K562 (cell line): ENCODE measurements at regions not wholly inside any gene's neighbourhood (a gene's known extent, or its start where the extent isn't known, plus 50 kb on each side); places are given as distances from the start of the nearest gene placed in this dataset.

ENCODE experiments used
- ATAC-seq: fragments of 200-7000 bp; cut with Tn5 transposase; 3 replicates; pipeline ENCODE4 v1.9.1; 2020; ENCODE audit warnings: moderate library complexity
- BruUV-seq: library from RNA; stranded (reverse); fragments of 400-500 nt; replicated peaks from 2 replicates; lab custom pipeline; 2021; lab: Mats Ljungman, UMichigan
- CTCF ChIA-PET: fragments of 300-600 bp; formaldehyde crosslinking; extraction: SDS; loops from one replicate; lab custom pipeline; 2021; ENCODE audit warnings: low intra/inter-chr PET ratio; lab: Yijun Ruan, JAX
- POLR2A ChIA-PET: fragments of 300-600, 350-650 bp; sonication (Branson Sonifier 250); formaldehyde crosslinking; extraction: SDS; loops from one replicate; lab custom pipeline; 2021; ENCODE audit warnings: antibody characterized with exemption, inconsistent platforms; lab: Yijun Ruan, JAX
- DNase-seq, 4 experiments: peaks; one replicate each; pipeline versions ENCODE4 v3.0.0 to v3.0.0-alpha.2; 2011 to 2018; ENCODE audit warnings: low spot score in 3 of 4, mixed read lengths in 3 of 4; ENCODE audit errors: extremely low read depth in 1 of 4
- FAIRE-seq: peaks from 2 replicates; lab custom pipeline; 2011; peaks lifted over from hg19 to GRCh38; lab: Jason Lieb, UNC
- H2AFZ ChIP-seq: 2 replicates; pipeline ENCODE4 v1.6.0; 2011; ENCODE audit warnings: low read depth, low read length, control low read depth, inconsistent platforms
- H3K27ac ChIP-seq: fragments of 200-600 bp; 3 replicates; pipeline ENCODE4 v1.8.0; 2011; ENCODE audit warnings: low read depth, mild to moderate bottlenecking, control low read depth, inconsistent platforms, low read length, moderate library complexity, mixed read lengths; ENCODE audit errors: extremely low read depth
- H3K27me3 ChIP-seq, 2 experiments: fragments of 300-600 bp in 1 of 2; 2 replicates in 1 of 2; 3 replicates in 1 of 2; pipeline versions ENCODE4 v1.6.0 to v1.8.0; 2011; ENCODE audit warnings: inconsistent platforms in 2 of 2, low read length in 2 of 2, mild to moderate bottlenecking in 1 of 2, mixed read lengths in 1 of 2, moderate library complexity in 1 of 2; ENCODE audit not compliant: control insufficient read depth in 2 of 2, insufficient read depth in 2 of 2
- H3K36me3 ChIP-seq: fragments of 300-600 bp; 3 replicates; pipeline ENCODE4 v1.8.0; 2011; ENCODE audit warnings: mild to moderate bottlenecking, low read length, inconsistent platforms; ENCODE audit not compliant: control insufficient read depth, insufficient read depth
- H3K4me1 ChIP-seq, 2 experiments: fragments of 200-600 bp in 1 of 2; replicated peaks in 1 of 2; 2 replicates in 1 of 2; 3 replicates in 1 of 2; pipeline versions ENCODE4 v1.5.1 to v1.8.0; 2011; ENCODE audit warnings: inconsistent platforms in 2 of 2, low read length in 2 of 2, mild to moderate bottlenecking in 1 of 2, mixed read lengths in 1 of 2, moderate library complexity in 1 of 2; ENCODE audit not compliant: control insufficient read depth in 2 of 2, insufficient read depth in 2 of 2
- H3K4me2 ChIP-seq: 2 replicates; pipeline ENCODE4 v1.6.1; 2011; ENCODE audit warnings: low read length, control low read depth, inconsistent platforms, mixed read lengths; ENCODE audit not compliant: insufficient read depth
- H3K4me3 ChIP-seq: fragments of 200-600 bp; sonication (generic), shearing (Covaris generic); 2 replicates; pipeline ENCODE4 v1.5.1; 2016; ENCODE audit warnings: control low read depth, inconsistent platforms
- H3K79me2 ChIP-seq: fragments of 200-600 bp; 3 replicates; pipeline ENCODE4 v1.8.0; 2011; ENCODE audit warnings: low read length, inconsistent platforms; ENCODE audit not compliant: control insufficient read depth, insufficient read depth
- H3K9ac ChIP-seq, 2 experiments: 2 replicates each; pipeline versions ENCODE4 v1.6.0 to v1.6.1; 2011; ENCODE audit warnings: low read depth in 2 of 2, low read length in 2 of 2, control low read depth in 1 of 2, inconsistent platforms in 1 of 2, mild to moderate bottlenecking in 1 of 2, mixed read lengths in 1 of 2; ENCODE audit not compliant: insufficient read depth in 1 of 2
- H3K9me1 ChIP-seq: one replicate; pipeline ENCODE4 v1.6.0; 2011; ENCODE audit warnings: inconsistent platforms, mild to moderate bottlenecking, low read length, moderate library complexity; ENCODE audit not compliant: control insufficient read depth, insufficient read depth
- H3K9me3 ChIP-seq: replicated peaks from 2 replicates; pipeline ENCODE4 v1.5.1; 2011; ENCODE audit warnings: low read depth, low read length, inconsistent platforms; ENCODE audit not compliant: control insufficient read depth, insufficient read depth
- H4K20me1 ChIP-seq: replicated peaks from 2 replicates; pipeline ENCODE4 v1.6.1; 2011; ENCODE audit warnings: low read length, inconsistent platforms, mixed read lengths; ENCODE audit not compliant: control insufficient read depth, insufficient read depth
- C11orf30 ChIP-seq: fragments of 450-650 bp; IDR thresholded peaks from 2 replicates; pipeline ENCODE4 v1.6.1; 2016; ENCODE audit warnings: low read depth, mild to moderate bottlenecking
- CEBPG ChIP-seq, 3 experiments: fragments of 200-800 bp in 1 of 3; sonication (Bioruptor generic) in 1 of 3; sonication (generic) in 1 of 3; formaldehyde crosslinking in 1 of 3; IDR thresholded peaks in 2 of 3; conservative IDR thresholded peaks in 1 of 3; 2 replicates each; pipeline versions ENCODE4 v1.6.1 to v1.8.0; 2016 to 2022; ENCODE audit warnings: missing compliant biosample characterization in 2 of 3, missing genetic modification characterization in 2 of 3, mild to moderate bottlenecking in 1 of 3, missing genetic modification reagents in 1 of 3
- ETS2 ChIP-seq: IDR thresholded peaks from 2 replicates; pipeline ENCODE4 v1.6.1; 2016; ENCODE audit warnings: borderline replicate concordance, missing genetic modification characterization, mild to moderate bottlenecking, moderate library complexity, missing compliant biosample characterization; ENCODE audit not compliant: poor library complexity, severe bottlenecking
- GABPB2 ChIP-seq: fragments of 250-450 bp; sonication (Bioruptor Pico); conservative IDR thresholded peaks from 2 replicates; pipeline ENCODE4 v1.5.1; 2021; ENCODE audit warnings: mild to moderate bottlenecking
- KAT8 ChIP-seq: fragments of 450-650 bp; IDR thresholded peaks from 2 replicates; pipeline ENCODE4 v1.6.1; 2016; ENCODE audit warnings: low read depth, mild to moderate bottlenecking
- MYBL2 ChIP-seq, 2 experiments: fragments of 450-650 bp in 1 of 2; sonication (generic) in 1 of 2; formaldehyde crosslinking in 1 of 2; IDR thresholded peaks; 2 replicates each; pipeline versions ENCODE4 v1.6.1 to v1.8.1; 2017 to 2022; ENCODE audit warnings: borderline replicate concordance in 1 of 2, inconsistent platforms in 1 of 2, low read depth in 1 of 2, mild to moderate bottlenecking in 1 of 2, missing genetic modification reagents in 1 of 2, moderate library complexity in 1 of 2
- POLR3G ChIP-seq: IDR thresholded peaks from 2 replicates; pipeline ENCODE4 v1.6.1; 2011; ENCODE audit not compliant: insufficient read length, insufficient replicate concordance; ENCODE audit errors: extremely low read depth
- PURB ChIP-seq: sonication (generic); formaldehyde crosslinking; IDR thresholded peaks from 2 replicates; pipeline ENCODE4 v1.9.0; 2021; ENCODE audit warnings: low read depth, mild to moderate bottlenecking, missing genetic modification reagents
- SMARCB1 ChIP-seq: IDR thresholded peaks from 2 replicates; pipeline ENCODE4 v1.6.1; 2011; ENCODE audit warnings: improper control_type of control experiment, low read depth; ENCODE audit not compliant: insufficient read length
- SNRNP70 ChIP-seq: fragments of 200-400 bp; formaldehyde crosslinking; optimal IDR thresholded peaks from 2 replicates; pipeline ENCODE3; 2017; ENCODE audit warnings: low read depth, low read length
- SP1 ChIP-seq: sonication (generic); formaldehyde crosslinking; IDR thresholded peaks from 2 replicates; pipeline ENCODE4 v1.8.1; 2022; ENCODE audit warnings: mild to moderate bottlenecking, missing genetic modification reagents
- ZBTB17 ChIP-seq: fragments of 450-650 bp; formaldehyde crosslinking; IDR thresholded peaks from 2 replicates; pipeline ENCODE4 v1.4.0; 2020; ENCODE audit warnings: mild to moderate bottlenecking
- ZNF12 ChIP-seq: sonication (generic); formaldehyde crosslinking; IDR thresholded peaks from 2 replicates; pipeline ENCODE4 v1.4.0; 2020; ENCODE audit warnings: mild to moderate bottlenecking, missing genetic modification reagents
- ZNF175 ChIP-seq: fragments of 200-800 bp; sonication (Bioruptor generic); IDR thresholded peaks from 2 replicates; pipeline ENCODE4 v1.6.1; 2016; ENCODE audit warnings: low read depth, mild to moderate bottlenecking, missing genetic modification characterization, missing compliant biosample characterization
- ZNF780A ChIP-seq: fragments of 250-450 bp; sonication (Bioruptor Pico); IDR thresholded peaks from 2 replicates; pipeline ENCODE4 v1.5.0; 2021; ENCODE audit warnings: mild to moderate bottlenecking
- WGBS: fragments of 100-300 bp; shearing (Covaris generic); methylation state at CpG from one replicate; pipeline ENCODE4 v1.1.6; 2016; ENCODE audit warnings: low coverage, mixed read lengths; ENCODE audit not compliant: insufficient coverage; ENCODE audit errors: missing lambda C conversion rate; 5-methylcytosine and 5-hydroxymethylcytosine counted together
- in situ Hi-C: fragments of 300-500 bp; cut with MboI; formaldehyde crosslinking; loops from 4 replicates; pipeline ENCODE4 v1.15.0; 2018; ENCODE audit warnings: inconsistent platforms, mixed read lengths
- intact Hi-C: fragments of 100-400 bp; cut with micrococcal nuclease; formaldehyde crosslinking; loops from 2 replicates; pipeline ENCODE4 v1.14.2; 2022
- TF ChIP-seq, protein P1 (sequence below): fragments of 250-450 bp; sonication (Bioruptor Pico); IDR thresholded peaks from 2 replicates; pipeline ENCODE4 v1.6.1; 2021; ENCODE audit warnings: mild to moderate bottlenecking

DNA sequence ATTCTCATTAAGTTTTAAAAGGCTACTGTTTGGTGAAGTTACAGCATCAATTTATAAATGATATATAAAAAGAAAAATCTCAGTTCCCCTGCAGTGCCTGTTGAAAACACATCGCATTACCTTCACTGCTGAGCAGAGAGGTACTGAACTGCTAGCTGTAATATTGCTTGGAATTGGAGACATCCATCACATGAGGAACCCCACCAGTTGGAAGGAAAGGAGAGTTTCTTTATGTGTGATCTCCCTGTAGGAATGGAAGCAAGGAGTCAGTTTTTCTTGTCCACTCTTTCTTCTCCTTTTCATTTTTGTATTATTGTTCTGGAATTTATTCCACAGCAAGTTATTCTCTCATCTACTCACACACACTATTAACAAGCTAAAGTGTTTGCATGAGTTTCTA is 1586.0 kb upstream of the PRR20A start:
- H3K9ac ChIP-seq, result no peak overlapping the region
- BruUV-seq, result no TSS peak
- H3K27ac ChIP-seq, result no peak overlapping the region
- in situ Hi-C loops (no loop called here), intact Hi-C loops (no loop called here)
- no peaks in the 10 kb centered on the region for H3K27me3 ChIP-seq
- POLR2A ChIA-PET, result no interaction called here
- no peak overlapping the region for H3K4me3 ChIP-seq
- no peaks in the 10 kb centered on the region for H3K79me2 ChIP-seq
- H4K20me1 ChIP-seq, result no peaks in the 10 kb centered on the region
- no peak overlapping the region for H2AFZ ChIP-seq
- ATAC-seq (no peak), DNase-seq (no peak), FAIRE-seq (no peak)
- WGBS, result 0% methylated on average over 1 of the region's 1 CpG
- no peaks in the 10 kb centered on the region for H3K4me1 ChIP-seq
- no peaks in the 10 kb centered on the region for H3K9me3 ChIP-seq
- no peaks in the 10 kb centered on the region for H3K9me1 ChIP-seq
- H3K36me3 ChIP-seq, result no peaks in the 10 kb centered on the region
- TF ChIP-seq MYBL2 (IDR thresholded peaks at IDR 0.05; ENCODE audit: low read depth) (no peak), MYBL2 (CRISPR knock-in tag; IDR thresholded peaks at IDR 0.05; ENCODE audit: borderline replicate concordance) (no peak), ZNF12 (CRISPR knock-in tag) (no peak), GABPB2 (CRISPR knock-in tag) (no peak), POLR3G (no peak), KAT8 (no peak), C11orf30 (no peak), ZBTB17 (CRISPR knock-in tag) (no peak), SMARCB1 (no peak), PURB (CRISPR knock-in tag) (no peak), CEBPG (CRISPR knock-in tag; IDR thresholded peaks at IDR 0.05) (no peak), CEBPG (tag; conservative IDR thresholded peaks at IDR 0.05 in 1 of 2, IDR thresholded peaks at IDR 0.05 in 1 of 2) (no peak), SP1 (CRISPR knock-in tag) (no peak), ZNF780A (CRISPR knock-in tag) (no peak), ETS2 (tag) (no peak), SNRNP70 (no peak), ZNF175 (CRISPR knock-in tag) (no peak)
- TF ChIP-seq, protein P1, sequence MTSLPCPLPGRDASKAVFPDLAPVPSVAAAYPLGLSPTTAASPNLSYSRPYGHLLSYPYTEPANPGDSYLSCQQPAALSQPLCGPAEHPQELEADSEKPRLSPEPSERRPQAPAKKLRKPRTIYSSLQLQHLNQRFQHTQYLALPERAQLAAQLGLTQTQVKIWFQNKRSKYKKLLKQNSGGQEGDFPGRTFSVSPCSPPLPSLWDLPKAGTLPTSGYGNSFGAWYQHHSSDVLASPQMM (CRISPR knock-in tag), result no peak
- TF ChIP-seq, all 486 proteins: peak for 0
- CTCF ChIA-PET, result no interaction called here
- no peak overlapping the region for H3K4me2 ChIP-seq
